ENCODE measurements at regions not wholly inside any gene's neighbourhood (a gene's known extent, or its start where the extent isn't known, plus 50 kb on each side); places are given as distances from the start of the nearest gene placed in this dataset.

GRCh38 chr1:101704895-101705294, 291.8 kb downstream of the OLFM3 start:
- no peaks in the 10 kb centered on the region for H3K36me3 ChIP-seq
- intact Hi-C loops (cut with DNase I; ENCODE audit: low total_unique reads) = no loop called here
- no peak for DNase-seq
- no peak overlapping the region for H3K27ac ChIP-seq
- no peaks in the 10 kb centered on the region for H3K4me1 ChIP-seq
- TF ChIP-seq POLR2AphosphoS5 (IDR thresholded peaks at IDR 0.05) = no peak
- TF ChIP-seq POLR2A (IDR thresholded peaks at IDR 0.05) = no peak
- TF ChIP-seq, protein P1, sequence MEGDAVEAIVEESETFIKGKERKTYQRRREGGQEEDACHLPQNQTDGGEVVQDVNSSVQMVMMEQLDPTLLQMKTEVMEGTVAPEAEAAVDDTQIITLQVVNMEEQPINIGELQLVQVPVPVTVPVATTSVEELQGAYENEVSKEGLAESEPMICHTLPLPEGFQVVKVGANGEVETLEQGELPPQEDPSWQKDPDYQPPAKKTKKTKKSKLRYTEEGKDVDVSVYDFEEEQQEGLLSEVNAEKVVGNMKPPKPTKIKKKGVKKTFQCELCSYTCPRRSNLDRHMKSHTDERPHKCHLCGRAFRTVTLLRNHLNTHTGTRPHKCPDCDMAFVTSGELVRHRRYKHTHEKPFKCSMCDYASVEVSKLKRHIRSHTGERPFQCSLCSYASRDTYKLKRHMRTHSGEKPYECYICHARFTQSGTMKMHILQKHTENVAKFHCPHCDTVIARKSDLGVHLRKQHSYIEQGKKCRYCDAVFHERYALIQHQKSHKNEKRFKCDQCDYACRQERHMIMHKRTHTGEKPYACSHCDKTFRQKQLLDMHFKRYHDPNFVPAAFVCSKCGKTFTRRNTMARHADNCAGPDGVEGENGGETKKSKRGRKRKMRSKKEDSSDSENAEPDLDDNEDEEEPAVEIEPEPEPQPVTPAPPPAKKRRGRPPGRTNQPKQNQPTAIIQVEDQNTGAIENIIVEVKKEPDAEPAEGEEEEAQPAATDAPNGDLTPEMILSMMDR (IDR thresholded peaks at IDR 0.05 in 8 of 11, conservative IDR thresholded peaks at IDR 0.05 in 3 of 11) = no peak
- H3K9me3 ChIP-seq = no peaks in the 10 kb centered on the region
- no peak overlapping the region for H3K4me3 ChIP-seq
- H3K27me3 ChIP-seq (replicated peaks in 1 of 7) = no peaks in the 10 kb centered on the region

DNA sequence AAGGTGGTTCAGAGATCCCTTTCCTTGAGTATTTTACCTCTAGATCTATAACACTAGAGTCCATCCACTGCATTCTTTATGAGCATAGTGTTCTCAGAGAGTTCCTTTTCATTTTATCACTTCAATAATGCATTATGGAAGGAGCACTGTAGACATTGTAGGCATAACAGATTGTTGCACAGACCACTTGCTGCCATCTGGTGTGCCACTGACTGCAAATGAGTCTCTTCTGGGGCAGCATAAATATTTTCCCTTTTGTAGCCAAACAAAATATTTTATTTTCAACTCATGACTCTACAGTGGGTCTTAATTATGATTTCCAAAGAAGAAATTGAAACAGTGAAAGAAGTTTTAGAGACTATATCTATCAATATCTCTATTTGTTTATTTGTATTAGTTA, 290.4 kb downstream of the OLFM3 start:
- Histone ChIP-seq H3K9me3 (no peaks in the 10 kb centered on the region), H3K4me3 (no peak overlapping the region), H3K36me3 (no peaks in the 10 kb centered on the region), H3K27ac (no peak overlapping the region), H3K4me1 (no peaks in the 10 kb centered on the region), H3K27me3 (replicated peaks in 1 of 7) (no peaks in the 10 kb centered on the region)
- no peak for DNase-seq
- intact Hi-C loops (cut with DNase I; ENCODE audit: low total_unique reads) = no loop called here
- TF ChIP-seq POLR2A (IDR thresholded peaks at IDR 0.05) = no peak
- no peak for TF ChIP-seq POLR2AphosphoS5 (IDR thresholded peaks at IDR 0.05)
- TF ChIP-seq, protein P1 (IDR thresholded peaks at IDR 0.05 in 8 of 11, conservative IDR thresholded peaks at IDR 0.05 in 3 of 11) = no peak

GRCh38 chr1:101709721-101710120, 287.0 kb downstream of the OLFM3 start:
- no peaks in the 10 kb centered on the region for H3K36me3 ChIP-seq
- intact Hi-C loops (cut with DNase I; ENCODE audit: low total_unique reads) = no loop called here
- H3K9me3 ChIP-seq = no peaks in the 10 kb centered on the region
- no peak overlapping the region for H3K27ac ChIP-seq
- no peak overlapping the region for H3K4me3 ChIP-seq
- DNase-seq = no peak
- TF ChIP-seq POLR2AphosphoS5 (IDR thresholded peaks at IDR 0.05) = no peak
- TF ChIP-seq POLR2A (IDR thresholded peaks at IDR 0.05) = no peak
- H3K27me3 ChIP-seq (replicated peaks in 1 of 7) = no peaks in the 10 kb centered on the region
- no peaks in the 10 kb centered on the region for H3K4me1 ChIP-seq

- Histone ChIP-seq H3K27me3 (replicated peaks in 1 of 7) (no peaks in the 10 kb centered on the region), H3K4me1 (no peaks in the 10 kb centered on the region), H3K4me3 (no peak overlapping the region), H3K27ac (no peak overlapping the region), H3K36me3 (no peaks in the 10 kb centered on the region), H3K9me3 (no peaks in the 10 kb centered on the region)
- 39 to 77% (median 51%) methylated on average over 1 of the region's 1 CpG for WGBS, 5 donors
- intact Hi-C loops (cut with DNase I; ENCODE audit: low total_unique reads) = no loop called here
- no peak for DNase-seq
- TF ChIP-seq POLR2A (IDR thresholded peaks at IDR 0.05) (no peak), POLR2AphosphoS5 (IDR thresholded peaks at IDR 0.05) (no peak)
- TF ChIP-seq, protein P1 (IDR thresholded peaks at IDR 0.05 in 8 of 11, conservative IDR thresholded peaks at IDR 0.05 in 3 of 11) = no peak
These were observed 283.0 kb downstream of the OLFM3 start for GRCh38 chr1:101713760-101714159.

GRCh38 chr1:101723415-101723814, 273.3 kb downstream of the OLFM3 start:
- no peaks in the 10 kb centered on the region for H3K36me3 ChIP-seq
- no peak for DNase-seq
- TF ChIP-seq POLR2AphosphoS5 (IDR thresholded peaks at IDR 0.05) = no peak
- no peak for TF ChIP-seq POLR2A (IDR thresholded peaks at IDR 0.05)
- TF ChIP-seq, protein P1 (IDR thresholded peaks at IDR 0.05 in 8 of 11, conservative IDR thresholded peaks at IDR 0.05 in 3 of 11) = no peak
- no peak overlapping the region for H3K27ac ChIP-seq
- H3K4me3 ChIP-seq = no peak overlapping the region
- H3K9me3 ChIP-seq = no peaks in the 10 kb centered on the region
- H3K27me3 ChIP-seq (replicated peaks in 1 of 7) = no peaks in the 10 kb centered on the region
- intact Hi-C loops (cut with DNase I; ENCODE audit: low total_unique reads) = no loop called here
- H3K4me1 ChIP-seq = no peaks in the 10 kb centered on the region
- WGBS, 5 donors = 55 to 84% (median 73%) methylated on average over 4 of the region's 4 CpGs
